ENCODE measurements at regions not wholly inside any gene's neighbourhood (a gene's known extent, or its start where the extent isn't known, plus 50 kb on each side); places are given as distances from the start of the nearest gene placed in this dataset.

DNA sequence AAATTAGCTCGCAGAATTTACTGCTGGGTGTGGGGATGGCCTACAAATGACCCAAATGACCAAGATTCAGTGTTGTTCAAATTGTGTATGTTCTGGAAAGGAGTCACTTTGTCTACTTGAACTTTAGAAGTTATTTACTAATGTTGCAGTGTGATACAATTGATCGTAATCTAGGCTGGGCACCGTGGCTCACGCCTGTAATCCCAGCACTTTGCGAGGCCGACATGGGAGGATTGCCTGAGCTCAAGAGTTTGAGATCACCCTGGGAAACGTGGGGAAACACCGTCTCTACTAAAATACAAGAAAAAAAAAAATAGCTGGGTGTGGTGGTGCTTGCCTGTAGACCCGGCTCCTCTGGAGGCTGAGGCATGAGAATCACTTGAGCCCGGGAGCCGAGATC is 57.6 kb upstream of the TMPRSS2 start:
- TF ChIP-seq, protein P1, sequence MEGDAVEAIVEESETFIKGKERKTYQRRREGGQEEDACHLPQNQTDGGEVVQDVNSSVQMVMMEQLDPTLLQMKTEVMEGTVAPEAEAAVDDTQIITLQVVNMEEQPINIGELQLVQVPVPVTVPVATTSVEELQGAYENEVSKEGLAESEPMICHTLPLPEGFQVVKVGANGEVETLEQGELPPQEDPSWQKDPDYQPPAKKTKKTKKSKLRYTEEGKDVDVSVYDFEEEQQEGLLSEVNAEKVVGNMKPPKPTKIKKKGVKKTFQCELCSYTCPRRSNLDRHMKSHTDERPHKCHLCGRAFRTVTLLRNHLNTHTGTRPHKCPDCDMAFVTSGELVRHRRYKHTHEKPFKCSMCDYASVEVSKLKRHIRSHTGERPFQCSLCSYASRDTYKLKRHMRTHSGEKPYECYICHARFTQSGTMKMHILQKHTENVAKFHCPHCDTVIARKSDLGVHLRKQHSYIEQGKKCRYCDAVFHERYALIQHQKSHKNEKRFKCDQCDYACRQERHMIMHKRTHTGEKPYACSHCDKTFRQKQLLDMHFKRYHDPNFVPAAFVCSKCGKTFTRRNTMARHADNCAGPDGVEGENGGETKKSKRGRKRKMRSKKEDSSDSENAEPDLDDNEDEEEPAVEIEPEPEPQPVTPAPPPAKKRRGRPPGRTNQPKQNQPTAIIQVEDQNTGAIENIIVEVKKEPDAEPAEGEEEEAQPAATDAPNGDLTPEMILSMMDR (conservative IDR thresholded peaks at IDR 0.05; ENCODE audit: low read length) = no peak
- TF ChIP-seq EZH2phosphoT487 (IDR thresholded peaks at IDR 0.05; ENCODE audit: borderline replicate concordance, low read depth, low read length) = no peak
